ENCODE measurements at regions not wholly inside any gene's neighbourhood (a gene's known extent, or its start where the extent isn't known, plus 50 kb on each side); places are given as distances from the start of the nearest gene placed in this dataset.

- no peak for DNase-seq (ENCODE audit: low read depth in 2 of 2)
These were observed 269.8 kb upstream of the PDGFD start for GRCh38 chr11:104433751-104434150.

- DNase-seq (ENCODE audit: low read depth in 2 of 2) = no peak
These were observed 269.0 kb upstream of the PDGFD start for GRCh38 chr11:104432981-104433380.

- DNase-seq (ENCODE audit: low read depth in 2 of 2) = no peak
These were observed 268.6 kb upstream of the PDGFD start for GRCh38 chr11:104432526-104432925.

- DNase-seq (ENCODE audit: low read depth in 2 of 2) = no peak
These were observed 258.5 kb upstream of the PDGFD start for GRCh38 chr11:104422324-104422944.

GRCh38 chr11:104410336-104410735, 246.4 kb upstream of the PDGFD start:
- no peak for DNase-seq (ENCODE audit: low read depth in 2 of 2)

- no peak for DNase-seq (ENCODE audit: low read depth in 2 of 2)
These were observed 244.7 kb upstream of the PDGFD start for GRCh38 chr11:104408630-104409029.

- DNase-seq (ENCODE audit: low read depth in 2 of 2) = no peak
These were observed 241.3 kb upstream of the PDGFD start for GRCh38 chr11:104405277-104405676.

- no peak for DNase-seq (ENCODE audit: low read depth in 2 of 2)
These were observed 240.6 kb upstream of the PDGFD start for GRCh38 chr11:104404231-104405175.

GRCh38 chr11:104402812-104403521, 239.0 kb upstream of the PDGFD start:
- no peak for DNase-seq (ENCODE audit: low read depth in 2 of 2)

- no peak for DNase-seq (ENCODE audit: low read depth in 2 of 2)
These were observed 230.6 kb upstream of the PDGFD start for GRCh38 chr11:104394508-104394907.

GRCh38 chr11:104390651-104391050, 226.7 kb upstream of the PDGFD start:
- no peak for DNase-seq (ENCODE audit: low read depth in 2 of 2)

- DNase-seq (ENCODE audit: low read depth in 2 of 2) = no peak
These were observed 221.9 kb upstream of the PDGFD start for GRCh38 chr11:104385884-104386283.

- DNase-seq (ENCODE audit: low read depth in 2 of 2) = no peak
These were observed 216.4 kb upstream of the PDGFD start for GRCh38 chr11:104380358-104380757.

GRCh38 chr11:104372111-104372510, 208.2 kb upstream of the PDGFD start:
- no peak for DNase-seq (ENCODE audit: low read depth in 2 of 2)

GRCh38 chr11:104370478-104370877, 206.5 kb upstream of the PDGFD start:
- DNase-seq (ENCODE audit: low read depth in 2 of 2) = no peak

- no peak for DNase-seq (ENCODE audit: low read depth in 2 of 2)
These were observed 205.8 kb upstream of the PDGFD start for GRCh38 chr11:104369761-104370160.

- DNase-seq (ENCODE audit: low read depth in 2 of 2) = no peak
These were observed 202.4 kb upstream of the PDGFD start for GRCh38 chr11:104366321-104366734.

GRCh38 chr11:104365676-104366075, 201.7 kb upstream of the PDGFD start:
- DNase-seq (ENCODE audit: low read depth in 2 of 2) = no peak

- no peak for DNase-seq (ENCODE audit: low read depth in 2 of 2)
These were observed 198.0 kb upstream of the PDGFD start for GRCh38 chr11:104361975-104362374.

GRCh38 chr11:104352036-104352435, 188.1 kb upstream of the PDGFD start:
- DNase-seq (ENCODE audit: low read depth in 2 of 2) = no peak

GRCh38 chr11:104343578-104343977, 179.6 kb upstream of the PDGFD start:
- no peak for DNase-seq (ENCODE audit: low read depth in 2 of 2)

- no peak for DNase-seq (ENCODE audit: low read depth in 2 of 2)
These were observed 176.6 kb upstream of the PDGFD start for GRCh38 chr11:104340590-104340989.

Data from stimulated activated CD8-positive, alpha-beta memory T cell treated with anti-CD3 and anti-CD28 coated beads, Interleukin-15, amount 100 ng/mL, for 48 hours (primary cell).